Caco-2 (cell line): ENCODE measurements at regions not wholly inside any gene's neighbourhood (a gene's known extent, or its start where the extent isn't known, plus 50 kb on each side); places are given as distances from the start of the nearest gene placed in this dataset.

Source experiments
- BruUV-seq: library from RNA; stranded (reverse); fragments of 400-500 nt; replicated peaks from 2 replicates; lab custom pipeline; 2021; lab: Mats Ljungman, UMichigan
- CTCF ChIA-PET: fragments of 300-600 bp; sonication (Branson Sonifier 250); formaldehyde crosslinking; loops from one replicate; lab custom pipeline; 2022; ENCODE audit warnings: antibody characterized with exemption; lab: Charles Lee
- POLR2A ChIA-PET: fragments of 300-600 bp; sonication (Branson Sonifier 250); formaldehyde crosslinking; loops from one replicate; lab custom pipeline; 2022; ENCODE audit warnings: antibody characterized with exemption; lab: Charles Lee
- DNase-seq, 2 experiments: peaks; one replicate each; pipeline versions ENCODE4 v3.0.0 to v3.0.0-alpha.2; 2020 to 2022
- H3K27me3 ChIP-seq: replicated peaks from 2 replicates; pipeline ENCODE4 v1.6.0; 2011; ENCODE audit warnings: low read length; ENCODE audit not compliant: control insufficient read depth, insufficient read depth
- H3K36me3 ChIP-seq: 2 replicates; pipeline ENCODE4 v1.5.1; 2011; ENCODE audit warnings: low read length; ENCODE audit not compliant: control insufficient read depth, insufficient read depth
- H3K4me1 ChIP-seq: fragments of 250-450 bp; sonication (Bioruptor Pico); 2 replicates; pipeline ENCODE4 v1.5.1; 2020; ENCODE audit warnings: mild to moderate bottlenecking
- H3K4me3 ChIP-seq: 2 replicates; pipeline ENCODE4 v1.5.1; 2011; ENCODE audit warnings: low read depth, mild to moderate bottlenecking, control low read depth, low read length
- H3K9me3 ChIP-seq: fragments of 250-450 bp; sonication (Bioruptor Pico); 2 replicates; pipeline ENCODE4 v1.5.1; 2020; ENCODE audit warnings: mild to moderate bottlenecking, moderate library complexity
- H3K27ac Mint-ChIP-seq: one replicate; pipeline ENCODE4 v1.8.0; 2022; ENCODE audit warnings: mixed read lengths; ENCODE audit not compliant: unreplicated experiment
- H3K27me3 Mint-ChIP-seq: one replicate; pipeline ENCODE4 v1.8.0; 2022; ENCODE audit warnings: mixed read lengths; ENCODE audit not compliant: insufficient read depth, unreplicated experiment
- H3K36me3 Mint-ChIP-seq: one replicate; pipeline ENCODE4 v1.8.0; 2022; ENCODE audit warnings: mild to moderate bottlenecking, mixed read lengths; ENCODE audit not compliant: insufficient read depth, unreplicated experiment
- H3K4me1 Mint-ChIP-seq: one replicate; pipeline ENCODE4 v1.8.0; 2022; ENCODE audit warnings: low read depth, mixed read lengths; ENCODE audit not compliant: unreplicated experiment
- H3K4me3 Mint-ChIP-seq: one replicate; pipeline ENCODE4 v1.8.0; 2022; ENCODE audit warnings: mild to moderate bottlenecking, moderate library complexity, mixed read lengths; ENCODE audit not compliant: unreplicated experiment
- H3K9me3 Mint-ChIP-seq: one replicate; pipeline ENCODE4 v1.8.0; 2022; ENCODE audit warnings: mixed read lengths; ENCODE audit not compliant: unreplicated experiment
- CTCF ChIP-seq, 2 experiments: fragments of 200-600 bp in 1 of 2; IDR thresholded peaks; 1 replicate in 1 of 2; 2 replicates in 1 of 2; pipeline versions ENCODE4 v1.5.1 to v1.8.0; 2011 to 2022; ENCODE audit warnings: antibody characterized with exemption in 1 of 2, control low read depth in 1 of 2, inconsistent platforms in 1 of 2, low read depth in 1 of 2, low read length in 1 of 2, mild to moderate bottlenecking in 1 of 2, moderate library complexity in 1 of 2; ENCODE audit not compliant: insufficient read depth in 1 of 2, severe bottlenecking in 1 of 2, unreplicated experiment in 1 of 2
- intact Hi-C: fragments of 100-400 bp; cut with micrococcal nuclease; formaldehyde crosslinking; loops from one replicate; pipeline ENCODE4 v1.10.0; 2022; ENCODE audit not compliant: unreplicated experiment

- H3K36me3 ChIP-seq: no peaks in the 10 kb centered on the region
- no peak overlapping the region for H3K4me3 ChIP-seq
- intact Hi-C loops: loop anchor here (5.0 to 10.0 kb wide), 3 partner anchors 86 to 1543 kb away; no protein-coding TSS in a partner anchor
- ChIA-PET POLR2A (no interaction called here), CTCF (no interaction called here)
- H3K27me3 ChIP-seq: no peaks in the 10 kb centered on the region
- H3K9me3 ChIP-seq: no peaks in the 10 kb centered on the region
- Mint-ChIP-seq H3K27me3 (peaks cover 5% of the 10 kb centered on the region), H3K4me1 (peaks cover 25% of the 10 kb centered on the region), H3K27ac (peak overlapping the region; percentile 9), H3K36me3 (no peaks in the 10 kb centered on the region), H3K9me3 (no peaks in the 10 kb centered on the region), H3K4me3 (no peak overlapping the region)
- BruUV-seq: no TSS peak
- no peak for TF ChIP-seq CTCF (IDR thresholded peaks at IDR 0.05; ENCODE audit: insufficient read depth in 1 of 2, low read depth in 1 of 2, low read length in 1 of 2, severe bottlenecking in 1 of 2, unreplicated experiment in 1 of 2)
- 0 out of 2 replicates have a peak, but pooled peaks cover 4% of the 10 kb centered on the region for H3K4me1 ChIP-seq
- no peak for DNase-seq
Measured at GRCh38 chr1:165070675-165071074, 285.8 kb downstream of the LMX1A start.

DNA sequence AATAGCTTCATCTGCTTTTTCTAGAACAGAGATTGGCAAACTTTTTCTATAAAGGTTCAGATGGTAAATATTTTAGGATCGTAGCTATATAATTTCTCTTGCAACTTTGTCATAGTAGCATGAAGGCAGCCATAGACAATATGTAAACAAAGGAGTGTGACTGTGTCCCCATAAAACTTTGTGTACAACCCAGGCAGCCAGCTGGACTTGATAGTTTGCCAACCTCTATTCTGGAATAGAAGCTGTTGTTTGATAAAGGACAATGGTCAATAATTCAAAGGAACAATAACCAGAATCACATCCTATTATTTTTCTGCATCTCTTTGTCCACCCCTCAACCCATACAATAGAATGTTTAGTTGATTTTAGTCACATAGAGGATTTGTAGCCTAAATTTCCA, 286.7 kb downstream of the LMX1A start:
- Histone ChIP-seq H3K27me3 (no peaks in the 10 kb centered on the region), H3K4me1 (0 out of 2 replicates have a peak, but pooled peaks cover 4% of the 10 kb centered on the region), H3K9me3 (no peaks in the 10 kb centered on the region), H3K4me3 (no peak overlapping the region), H3K36me3 (no peaks in the 10 kb centered on the region)
- intact Hi-C loops: loop anchor here (5.0 to 10.0 kb wide), 3 partner anchors 85 to 1543 kb away; no protein-coding TSS in a partner anchor
- no peak for DNase-seq
- H3K4me3 Mint-ChIP-seq: no peak overlapping the region
- H3K27ac Mint-ChIP-seq: no peak overlapping the region
- H3K4me1 Mint-ChIP-seq: peaks cover 25% of the 10 kb centered on the region
- no peaks in the 10 kb centered on the region for H3K36me3 Mint-ChIP-seq
- POLR2A ChIA-PET: no interaction called here
- peaks cover 5% of the 10 kb centered on the region for H3K27me3 Mint-ChIP-seq
- CTCF ChIA-PET: no interaction called here
- H3K9me3 Mint-ChIP-seq: no peaks in the 10 kb centered on the region
- BruUV-seq: no TSS peak
- TF ChIP-seq CTCF (IDR thresholded peaks at IDR 0.05; ENCODE audit: insufficient read depth in 1 of 2, low read depth in 1 of 2, low read length in 1 of 2, severe bottlenecking in 1 of 2, unreplicated experiment in 1 of 2): no peak

GRCh38 chr1:165068741-165069140, 287.8 kb downstream of the LMX1A start:
- H3K4me1 Mint-ChIP-seq: peaks cover 19% of the 10 kb centered on the region

More at GRCh38 chr1:165068741-165069140, 287.8 kb downstream of the LMX1A start:
- Mint-ChIP-seq H3K4me3 (no peak overlapping the region), H3K36me3 (no peaks in the 10 kb centered on the region), H3K27ac (no peak overlapping the region), H3K27me3 (peaks cover 7% of the 10 kb centered on the region), H3K9me3 (no peaks in the 10 kb centered on the region)
- no TSS peak for BruUV-seq
- Histone ChIP-seq H3K4me3 (no peak overlapping the region), H3K27me3 (no peaks in the 10 kb centered on the region), H3K4me1 (0 out of 2 replicates have a peak, but pooled peaks cover 4% of the 10 kb centered on the region), H3K36me3 (no peaks in the 10 kb centered on the region), H3K9me3 (no peaks in the 10 kb centered on the region)
- TF ChIP-seq CTCF (IDR thresholded peaks at IDR 0.05; ENCODE audit: insufficient read depth in 1 of 2, low read depth in 1 of 2, low read length in 1 of 2, severe bottlenecking in 1 of 2, unreplicated experiment in 1 of 2): no peak
- ChIA-PET CTCF (no interaction called here), POLR2A (no interaction called here)
- intact Hi-C loops: no loop called here
- no peak for DNase-seq
